Panc1 (cell line): ENCODE measurements at regions not wholly inside any gene's neighbourhood (a gene's known extent, or its start where the extent isn't known, plus 50 kb on each side); places are given as distances from the start of the nearest gene placed in this dataset.

ENCODE experiments used
- ATAC-seq: fragments of 200-7000 bp; cut with Tn5 transposase; 2 replicates; pipeline ENCODE4 v1.9.1; 2020; ENCODE audit warnings: mild to moderate bottlenecking, moderate library complexity
- BruUV-seq: library from RNA; stranded (reverse); fragments of 400-500 nt; replicated peaks from 2 replicates; lab custom pipeline; 2021; lab: Mats Ljungman, UMichigan
- CTCF ChIA-PET: fragments of 300-600 bp; sonication (Branson Sonifier 250); formaldehyde crosslinking; loops from one replicate; lab custom pipeline; 2022; ENCODE audit warnings: antibody characterized with exemption; lab: Charles Lee
- POLR2A ChIA-PET: fragments of 300-600 bp; sonication (Branson Sonifier 250); formaldehyde crosslinking; loops from one replicate; lab custom pipeline; 2022; ENCODE audit warnings: antibody characterized with exemption; lab: Charles Lee
- DNase-seq: peaks from one replicate; pipeline ENCODE4 v3.0.0-alpha.2; 2010; ENCODE audit warnings: low read depth, low spot score
- H3K27ac ChIP-seq: 2 replicates; pipeline ENCODE4 v1.5.1; 2011; ENCODE audit warnings: mild to moderate bottlenecking, low read length, inconsistent platforms
- H3K27me3 ChIP-seq: fragments of 200-500 bp; sonication (Bioruptor generic); 2 replicates; pipeline ENCODE4 v1.6.0; 2014; ENCODE audit warnings: low read length, inconsistent platforms; ENCODE audit not compliant: control insufficient read depth, insufficient read depth
- H3K36me3 ChIP-seq: fragments of 200-500 bp; sonication (Bioruptor generic); 2 replicates; pipeline ENCODE4 v1.5.1; 2014; ENCODE audit warnings: inconsistent platforms, mild to moderate bottlenecking, low read length, moderate library complexity; ENCODE audit not compliant: control insufficient read depth, insufficient read depth
- H3K4me1 ChIP-seq: 2 replicates; pipeline ENCODE4 v1.5.1; 2011; ENCODE audit warnings: inconsistent platforms, mild to moderate bottlenecking, low read length, moderate library complexity; ENCODE audit not compliant: control insufficient read depth, insufficient read depth
- H3K4me3 ChIP-seq, 2 experiments: 2 replicates each; pipeline ENCODE4 v1.5.1; 2011 to 2012; ENCODE audit warnings: low read depth in 2 of 2, low read length in 2 of 2, mild to moderate bottlenecking in 2 of 2, inconsistent platforms in 1 of 2, moderate library complexity in 1 of 2
- H3K9me3 ChIP-seq: fragments of 200-500 bp; sonication (Bioruptor generic); 2 replicates; pipeline ENCODE4 v1.5.1; 2014; ENCODE audit warnings: low read depth, mild to moderate bottlenecking, inconsistent platforms, low read length, moderate library complexity; ENCODE audit not compliant: control insufficient read depth, insufficient read depth
- CTCF ChIP-seq: fragments of 450-650 bp; IDR thresholded peaks from 2 replicates; pipeline ENCODE4 v1.5.1; 2017; ENCODE audit warnings: mild to moderate bottlenecking
- POLR2AphosphoS5 ChIP-seq: IDR thresholded peaks from 2 replicates; pipeline ENCODE4 v1.6.1; 2012; ENCODE audit warnings: mild to moderate bottlenecking, low read depth, low read length, moderate library complexity
- REST ChIP-seq, 2 experiments: IDR thresholded peaks; 2 replicates each; pipeline ENCODE4 v1.6.1; 2011 to 2012; ENCODE audit warnings: low read depth in 2 of 2, control low read depth in 1 of 2, low read length in 1 of 2, mild to moderate bottlenecking in 1 of 2, moderate library complexity in 1 of 2; ENCODE audit not compliant: insufficient read depth in 1 of 2
- SIN3A ChIP-seq: IDR thresholded peaks from 2 replicates; pipeline ENCODE4 v1.6.1; 2012; ENCODE audit warnings: low read depth, mild to moderate bottlenecking, low read length, moderate library complexity, borderline replicate concordance; ENCODE audit not compliant: insufficient read depth
- TCF7L2 ChIP-seq: IDR thresholded peaks from 2 replicates; pipeline ENCODE4 v1.6.1; 2011; ENCODE audit warnings: mild to moderate bottlenecking, low read depth, low read length, inconsistent platforms
- in situ Hi-C: cut with HindIII; loops from 2 replicates; pipeline ENCODE4 v1.10.0; 2016; ENCODE audit warnings: low sequenced_read_pairs, low pct_unique_long_range_greater_than_20kb
- intact Hi-C: fragments of 100-400 bp; cut with micrococcal nuclease; formaldehyde crosslinking; loops from one replicate; pipeline ENCODE4 v1.10.0; 2022; ENCODE audit not compliant: unreplicated experiment

- intact Hi-C loops (no loop called here), in situ Hi-C loops (no loop called here)
- BruUV-seq = no TSS peak
- DNase-seq = no peak
- no peaks in the 10 kb centered on the region for H3K27me3 ChIP-seq
- CTCF ChIA-PET = no interaction called here
- no peak overlapping the region for H3K4me3 ChIP-seq
- no peaks in the 10 kb centered on the region for H3K36me3 ChIP-seq
- H3K27ac ChIP-seq = no peak overlapping the region
- TF ChIP-seq CTCF (no peak), TCF7L2 (no peak), SIN3A (no peak), POLR2AphosphoS5 (no peak), REST (IDR thresholded peaks at IDR 0.05; ENCODE audit: insufficient read depth in 1 of 2, low read depth in 2 of 2, low read length in 1 of 2) (no peak)
- no peak for ATAC-seq
- no peaks in the 10 kb centered on the region for H3K4me1 ChIP-seq
- no peaks in the 10 kb centered on the region for H3K9me3 ChIP-seq
- POLR2A ChIA-PET = no interaction called here
Observed at GRCh38 chr16:86774931-86775330, 196.6 kb downstream of the FOXL1 start.

GRCh38 chr16:86775511-86775921 lies 197.2 kb downstream of the FOXL1 start:
- DNase-seq (no peak), ATAC-seq (no peak)
- ChIA-PET POLR2A (no interaction called here), CTCF (no interaction called here)
- H3K9me3 ChIP-seq = no peaks in the 10 kb centered on the region
- no peaks in the 10 kb centered on the region for H3K4me1 ChIP-seq
- H3K27ac ChIP-seq = no peak overlapping the region
- TF ChIP-seq CTCF (no peak), REST (IDR thresholded peaks at IDR 0.05; ENCODE audit: insufficient read depth in 1 of 2, low read depth in 2 of 2, low read length in 1 of 2) (no peak), POLR2AphosphoS5 (no peak), TCF7L2 (no peak), SIN3A (no peak)
- in situ Hi-C loops = no loop called here
- H3K36me3 ChIP-seq = no peaks in the 10 kb centered on the region
- no TSS peak for BruUV-seq
- no peaks in the 10 kb centered on the region for H3K27me3 ChIP-seq
- no peak overlapping the region for H3K4me3 ChIP-seq
- intact Hi-C loops = no loop called here
